ENCODE measurements at regions not wholly inside any gene's neighbourhood (a gene's known extent, or its start where the extent isn't known, plus 50 kb on each side); places are given as distances from the start of the nearest gene placed in this dataset.

DNA sequence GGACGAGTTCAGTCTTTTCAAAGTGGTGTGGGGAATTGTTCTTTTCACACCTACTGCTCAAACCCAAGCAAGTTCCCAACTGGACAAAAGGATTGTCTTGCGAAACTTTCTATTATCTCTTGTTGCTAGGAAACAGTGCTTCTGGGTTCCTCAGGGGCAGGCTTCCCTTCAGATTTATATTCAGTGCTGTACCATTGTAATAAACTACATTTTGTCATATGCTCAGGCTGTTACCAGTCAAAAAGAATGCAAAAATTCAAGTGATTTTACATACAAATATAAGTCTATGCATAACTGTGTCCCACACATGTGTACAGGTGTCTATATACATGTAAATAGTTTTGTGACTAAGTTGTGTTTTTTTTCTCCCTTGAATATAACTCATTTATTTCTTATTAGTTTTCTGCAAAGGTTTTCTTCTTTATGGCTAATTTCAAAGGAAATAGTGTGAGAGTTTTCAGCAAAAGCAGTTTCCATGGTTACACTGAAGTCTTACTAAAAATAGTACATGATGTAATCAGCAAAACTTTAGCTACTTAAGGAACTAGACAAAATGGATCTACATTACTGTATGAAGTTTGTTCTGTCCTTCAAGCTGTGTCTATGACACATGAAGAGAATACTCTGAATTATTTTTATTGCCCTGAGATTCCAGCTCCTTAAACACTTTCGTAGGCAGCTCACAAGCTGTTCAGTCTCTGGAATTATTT is 430.2 kb upstream of the TMPO start:
- DNase-seq (no peak), ATAC-seq (no peak)
- Histone ChIP-seq H3K9me3 (no peaks in the 10 kb centered on the region), H3K27me3 (no peaks in the 10 kb centered on the region), H3K4me3 (no peak overlapping the region), H3K27ac (no peak overlapping the region), H3K4me1 (no peaks in the 10 kb centered on the region), H3K36me3 (no peaks in the 10 kb centered on the region)
- intact Hi-C loops (cut with DNase I): no loop called here
- TF ChIP-seq, protein P1, sequence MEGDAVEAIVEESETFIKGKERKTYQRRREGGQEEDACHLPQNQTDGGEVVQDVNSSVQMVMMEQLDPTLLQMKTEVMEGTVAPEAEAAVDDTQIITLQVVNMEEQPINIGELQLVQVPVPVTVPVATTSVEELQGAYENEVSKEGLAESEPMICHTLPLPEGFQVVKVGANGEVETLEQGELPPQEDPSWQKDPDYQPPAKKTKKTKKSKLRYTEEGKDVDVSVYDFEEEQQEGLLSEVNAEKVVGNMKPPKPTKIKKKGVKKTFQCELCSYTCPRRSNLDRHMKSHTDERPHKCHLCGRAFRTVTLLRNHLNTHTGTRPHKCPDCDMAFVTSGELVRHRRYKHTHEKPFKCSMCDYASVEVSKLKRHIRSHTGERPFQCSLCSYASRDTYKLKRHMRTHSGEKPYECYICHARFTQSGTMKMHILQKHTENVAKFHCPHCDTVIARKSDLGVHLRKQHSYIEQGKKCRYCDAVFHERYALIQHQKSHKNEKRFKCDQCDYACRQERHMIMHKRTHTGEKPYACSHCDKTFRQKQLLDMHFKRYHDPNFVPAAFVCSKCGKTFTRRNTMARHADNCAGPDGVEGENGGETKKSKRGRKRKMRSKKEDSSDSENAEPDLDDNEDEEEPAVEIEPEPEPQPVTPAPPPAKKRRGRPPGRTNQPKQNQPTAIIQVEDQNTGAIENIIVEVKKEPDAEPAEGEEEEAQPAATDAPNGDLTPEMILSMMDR (IDR thresholded peaks at IDR 0.05): no peak
- WGBS, 2 donors: 40 to 45% methylated on average over 3 of the region's 3 CpGs

DNA sequence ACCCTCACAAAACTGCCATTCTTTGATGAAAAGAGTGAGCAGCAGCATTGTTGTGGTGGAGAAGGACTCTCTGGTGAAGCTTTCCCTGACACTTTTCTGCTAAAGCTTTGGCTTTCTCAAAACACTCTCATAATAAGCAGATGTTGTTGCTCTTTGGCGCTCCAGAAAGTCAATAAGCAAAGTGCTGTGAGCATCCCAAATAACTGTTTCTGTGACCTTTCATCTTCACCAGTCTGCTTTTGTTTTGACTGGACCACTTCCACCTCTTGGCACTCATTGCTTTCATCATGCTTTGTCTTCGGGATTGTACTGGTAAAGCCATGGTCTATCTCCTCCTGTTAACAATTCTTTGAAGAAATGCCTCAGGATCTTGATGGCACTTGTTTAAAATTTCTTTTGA is 424.7 kb upstream of the TMPO start:
- WGBS, 2 donors: 43 to 78% methylated on average over 2 of the region's 2 CpGs
- H3K4me3 ChIP-seq: no peak overlapping the region
- TF ChIP-seq, protein P1 (IDR thresholded peaks at IDR 0.05): no peak
- peaks cover 0 to 6% (median 0%) of the 10 kb centered on the region in 11 donors for H3K9me3 ChIP-seq
- intact Hi-C loops (cut with DNase I): loop anchor here in 1 of 10 donors (10.0 kb wide), 1 partner anchor 146 kb away; no protein-coding TSS in a partner anchor
- no peaks in the 10 kb centered on the region for H3K36me3 ChIP-seq
- ATAC-seq (no peak), DNase-seq (no peak)
- no peak overlapping the region for H3K27ac ChIP-seq
- H3K4me1 ChIP-seq: no peaks in the 10 kb centered on the region
- H3K27me3 ChIP-seq: no peaks in the 10 kb centered on the region

DNA sequence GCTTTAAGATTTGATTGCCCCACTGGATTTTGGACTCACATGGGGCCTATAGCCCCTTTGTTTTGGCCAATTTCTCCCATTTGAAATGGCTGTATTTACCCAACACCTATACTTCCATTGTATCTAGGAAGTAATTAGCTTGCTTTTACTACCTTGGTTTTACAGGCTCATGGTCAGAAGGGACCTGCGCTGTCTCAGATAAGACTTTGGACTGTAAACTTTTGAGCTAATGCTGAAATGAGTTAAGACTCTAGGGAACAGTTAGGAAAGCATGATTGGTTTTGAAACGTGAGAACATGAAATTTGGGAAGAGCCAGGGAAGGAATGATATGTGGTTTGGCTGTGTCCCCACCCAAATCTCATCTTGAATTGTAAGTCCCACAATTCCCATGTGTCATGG is 419.0 kb upstream of the TMPO start:
- TF ChIP-seq, protein P1 (IDR thresholded peaks at IDR 0.05): no peak
- intact Hi-C loops (cut with DNase I): loop anchor here in 1 of 10 donors (10.0 kb wide), 1 partner anchor 152 kb away; no protein-coding TSS in a partner anchor
- Histone ChIP-seq H3K4me3 (no peak overlapping the region), H3K9me3 (peaks cover 0 to 6% (median 0%) of the 10 kb centered on the region in 11 donors), H3K27ac (no peak overlapping the region), H3K36me3 (no peaks in the 10 kb centered on the region), H3K27me3 (no peaks in the 10 kb centered on the region), H3K4me1 (no peaks in the 10 kb centered on the region)
- ATAC-seq (no peak), DNase-seq (no peak)
- 75 to 88% methylated on average over 2 of the region's 2 CpGs for WGBS, 2 donors

DNA sequence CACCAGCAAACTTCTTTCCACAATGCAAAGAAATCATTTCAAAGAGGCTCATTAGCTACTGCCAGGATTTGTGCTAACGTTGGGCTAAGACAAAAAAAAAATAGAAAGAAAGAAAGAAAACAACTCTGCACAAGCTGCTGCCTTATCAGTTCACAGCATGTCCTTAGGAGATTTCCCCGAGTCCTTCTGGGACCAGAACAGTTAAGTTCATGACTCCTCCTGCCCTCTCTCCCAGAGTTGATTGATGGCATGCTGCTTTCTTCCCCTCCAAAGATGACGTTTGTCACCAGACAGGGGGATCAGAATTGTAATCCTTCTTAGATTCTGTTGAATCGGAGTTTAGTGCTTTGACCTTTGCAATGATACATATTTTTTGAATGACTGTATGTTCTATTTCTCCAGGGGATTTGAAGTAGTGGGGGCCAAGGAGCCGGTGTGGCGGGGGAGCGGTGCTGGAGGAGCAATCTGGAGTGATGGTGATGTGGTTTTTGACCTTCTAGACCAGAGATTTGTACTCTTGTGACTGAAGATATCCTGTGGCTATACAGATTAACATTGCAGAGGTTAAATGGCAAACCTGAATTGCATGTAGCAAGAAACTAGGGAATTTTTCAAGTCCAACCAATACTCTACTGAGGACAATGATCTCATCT is 409.2 kb upstream of the TMPO start:
- intact Hi-C loops (cut with DNase I): no loop called here

More for the DNA sequence above, 409.2 kb upstream of the TMPO start:
- DNase-seq (no peak), ATAC-seq (peak in 1 of 8 donors; percentile 31)
- Histone ChIP-seq H3K9me3 (no peaks in the 10 kb centered on the region), H3K4me1 (no peaks in the 10 kb centered on the region), H3K4me3 (no peak overlapping the region), H3K36me3 (no peaks in the 10 kb centered on the region), H3K27me3 (no peaks in the 10 kb centered on the region), H3K27ac (no peak overlapping the region)
- TF ChIP-seq, protein P1 (IDR thresholded peaks at IDR 0.05): no peak
- WGBS, 2 donors: 32 to 33% methylated on average over 7 of the region's 7 CpGs

Measured in heart right ventricle (tissue), 16 donors.